ENCODE measurements at regions not wholly inside any gene's neighbourhood (a gene's known extent, or its start where the extent isn't known, plus 50 kb on each side); places are given as distances from the start of the nearest gene placed in this dataset.

DNA sequence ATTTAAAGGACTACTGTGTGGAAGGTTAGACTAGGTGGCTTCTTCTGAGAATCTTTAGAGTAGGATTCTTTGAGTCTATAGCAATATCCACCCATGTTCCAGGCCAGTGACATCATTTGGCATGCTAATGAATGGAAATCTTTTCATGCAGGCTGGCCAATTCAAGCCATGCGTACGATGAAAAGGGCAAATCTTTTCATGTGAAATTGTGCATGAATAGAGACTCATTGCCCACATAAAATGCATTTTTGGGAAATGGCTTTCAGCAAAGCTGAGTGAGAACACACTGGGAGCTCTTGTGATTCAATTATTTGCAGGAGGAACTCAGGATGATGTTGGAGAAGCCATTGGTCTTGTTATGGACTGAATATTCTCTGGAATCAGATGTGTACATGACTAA lies 324.9 kb upstream of the DAB1 start:
- DNase-seq (ENCODE audit: low read depth): no peak
- TF ChIP-seq, protein P1, sequence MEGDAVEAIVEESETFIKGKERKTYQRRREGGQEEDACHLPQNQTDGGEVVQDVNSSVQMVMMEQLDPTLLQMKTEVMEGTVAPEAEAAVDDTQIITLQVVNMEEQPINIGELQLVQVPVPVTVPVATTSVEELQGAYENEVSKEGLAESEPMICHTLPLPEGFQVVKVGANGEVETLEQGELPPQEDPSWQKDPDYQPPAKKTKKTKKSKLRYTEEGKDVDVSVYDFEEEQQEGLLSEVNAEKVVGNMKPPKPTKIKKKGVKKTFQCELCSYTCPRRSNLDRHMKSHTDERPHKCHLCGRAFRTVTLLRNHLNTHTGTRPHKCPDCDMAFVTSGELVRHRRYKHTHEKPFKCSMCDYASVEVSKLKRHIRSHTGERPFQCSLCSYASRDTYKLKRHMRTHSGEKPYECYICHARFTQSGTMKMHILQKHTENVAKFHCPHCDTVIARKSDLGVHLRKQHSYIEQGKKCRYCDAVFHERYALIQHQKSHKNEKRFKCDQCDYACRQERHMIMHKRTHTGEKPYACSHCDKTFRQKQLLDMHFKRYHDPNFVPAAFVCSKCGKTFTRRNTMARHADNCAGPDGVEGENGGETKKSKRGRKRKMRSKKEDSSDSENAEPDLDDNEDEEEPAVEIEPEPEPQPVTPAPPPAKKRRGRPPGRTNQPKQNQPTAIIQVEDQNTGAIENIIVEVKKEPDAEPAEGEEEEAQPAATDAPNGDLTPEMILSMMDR (IDR thresholded peaks at IDR 0.05; ENCODE audit: insufficient read depth, low read depth, low read length, missing control alignments): no peak
- no peak overlapping the region for H3K4me3 ChIP-seq (ENCODE audit: low read depth, low read length)

DNA sequence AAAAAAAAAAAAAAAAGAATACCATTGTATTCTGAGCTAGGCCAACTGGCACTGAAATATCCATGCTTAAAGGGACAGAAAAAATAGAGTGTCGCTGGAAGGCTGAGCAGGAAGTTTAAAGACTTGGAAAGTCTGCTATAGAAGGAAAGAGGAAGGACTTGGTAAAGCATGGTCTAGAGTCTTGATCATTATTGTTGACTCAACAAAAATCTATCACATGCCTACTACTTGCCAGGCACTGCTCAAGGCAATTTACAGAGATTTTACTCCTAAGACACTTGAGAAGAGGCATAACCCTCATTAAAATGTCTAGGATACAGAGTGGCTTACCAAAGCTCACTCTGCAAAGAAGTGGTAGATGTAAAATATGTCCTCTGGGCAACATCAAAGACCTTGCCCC lies 324.0 kb upstream of the DAB1 start:
- H3K4me3 ChIP-seq (ENCODE audit: low read depth, low read length): no peak overlapping the region
- DNase-seq (ENCODE audit: low read depth): no peak
- TF ChIP-seq, protein P1 (IDR thresholded peaks at IDR 0.05; ENCODE audit: insufficient read depth, low read depth, low read length, missing control alignments): no peak

DNA sequence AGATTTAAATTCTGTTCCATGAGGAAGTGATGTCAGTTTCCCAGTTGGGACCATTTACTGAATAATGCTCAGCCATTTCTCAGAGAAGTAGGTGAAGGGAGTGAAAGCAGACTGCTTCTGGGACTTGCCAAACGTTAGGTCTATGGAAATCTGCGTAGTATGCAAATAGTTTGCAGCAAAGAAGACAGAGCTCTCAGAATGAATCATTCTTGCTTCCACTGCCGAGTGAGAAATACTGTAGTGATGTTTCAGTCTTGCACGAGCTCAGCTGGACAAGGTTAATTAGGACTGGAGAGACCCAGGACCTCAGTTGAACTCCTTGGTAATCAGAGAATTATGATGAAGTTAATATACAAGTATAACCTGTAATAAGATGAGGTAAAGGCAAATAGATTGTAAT lies 317.7 kb upstream of the DAB1 start:
- no peak overlapping the region for H3K4me3 ChIP-seq (ENCODE audit: low read depth, low read length)
- peak; percentile 27 for DNase-seq (ENCODE audit: low read depth)
- TF ChIP-seq, protein P1 (IDR thresholded peaks at IDR 0.05; ENCODE audit: insufficient read depth, low read depth, low read length, missing control alignments): no peak

DNA sequence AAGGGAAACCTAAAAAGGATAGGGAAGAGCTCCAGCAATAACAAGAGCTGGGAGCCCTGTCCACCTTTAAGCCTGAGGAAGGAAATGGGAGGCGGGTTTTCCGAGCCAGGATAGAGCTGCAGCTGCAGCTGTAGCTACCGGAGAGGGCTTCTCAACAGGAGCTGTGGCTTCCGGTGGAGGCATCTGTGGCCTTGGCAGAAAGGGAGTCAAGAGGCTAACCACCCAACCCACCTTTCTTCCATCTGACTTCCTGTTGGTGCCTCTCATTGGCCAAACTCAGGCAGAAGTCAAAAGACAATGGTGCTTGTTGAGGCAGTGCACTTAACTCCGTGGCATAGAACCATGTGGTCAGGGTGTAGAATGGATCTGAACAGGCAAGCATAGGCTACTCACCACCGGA lies 313.1 kb upstream of the DAB1 start:
- peak; percentile 1 for DNase-seq (ENCODE audit: low read depth)
- H3K4me3 ChIP-seq (ENCODE audit: low read depth, low read length): no peak overlapping the region
- TF ChIP-seq, protein P1 (IDR thresholded peaks at IDR 0.05; ENCODE audit: insufficient read depth, low read depth, low read length, missing control alignments): no peak

DNA sequence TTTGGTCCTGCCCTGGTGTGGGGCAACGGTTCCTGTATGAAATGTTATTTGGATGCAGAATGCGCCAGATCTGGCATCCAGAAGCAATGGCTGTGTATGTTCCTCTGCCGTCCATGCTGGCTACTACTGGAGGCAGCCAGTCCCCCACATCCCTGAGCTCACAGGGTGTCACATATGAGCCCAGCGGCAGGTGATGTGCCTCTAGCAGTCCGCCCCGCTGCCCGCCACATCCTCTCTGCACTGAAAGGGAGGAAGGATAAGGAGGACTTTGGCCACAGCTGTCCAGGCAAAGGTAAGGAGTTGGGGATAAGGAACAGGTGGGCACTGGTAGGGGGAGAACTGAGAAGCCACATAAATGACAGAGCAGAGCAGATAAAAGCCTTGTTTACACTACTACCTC lies 305.3 kb upstream of the DAB1 start:
- TF ChIP-seq, protein P1 (IDR thresholded peaks at IDR 0.05; ENCODE audit: insufficient read depth, low read depth, low read length, missing control alignments): no peak
- DNase-seq (ENCODE audit: low read depth): no peak
- no peak overlapping the region for H3K4me3 ChIP-seq (ENCODE audit: low read depth, low read length)

DNA sequence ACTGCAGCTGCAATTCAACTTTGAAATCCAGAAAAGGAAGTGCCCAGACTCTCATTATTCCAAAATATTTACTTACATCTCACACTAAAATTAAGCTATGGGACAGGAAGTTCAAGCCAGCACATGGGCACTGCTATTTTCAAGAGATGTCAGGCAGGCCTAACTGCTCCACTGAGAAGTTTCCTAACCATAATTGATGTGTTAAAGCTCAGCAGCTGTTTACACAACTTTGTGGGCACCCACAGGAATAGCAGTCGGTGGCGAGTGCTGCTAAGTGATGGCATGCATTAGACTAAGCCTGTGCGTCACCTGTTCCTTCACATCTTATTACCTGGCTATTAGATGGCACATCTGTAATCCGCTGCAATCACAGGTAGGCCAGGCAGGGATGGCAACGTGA lies 303.3 kb upstream of the DAB1 start:
- H3K4me3 ChIP-seq (ENCODE audit: low read depth, low read length): no peak overlapping the region
- TF ChIP-seq, protein P1 (IDR thresholded peaks at IDR 0.05; ENCODE audit: insufficient read depth, low read depth, low read length, missing control alignments): no peak
- no peak for DNase-seq (ENCODE audit: low read depth)

DNA sequence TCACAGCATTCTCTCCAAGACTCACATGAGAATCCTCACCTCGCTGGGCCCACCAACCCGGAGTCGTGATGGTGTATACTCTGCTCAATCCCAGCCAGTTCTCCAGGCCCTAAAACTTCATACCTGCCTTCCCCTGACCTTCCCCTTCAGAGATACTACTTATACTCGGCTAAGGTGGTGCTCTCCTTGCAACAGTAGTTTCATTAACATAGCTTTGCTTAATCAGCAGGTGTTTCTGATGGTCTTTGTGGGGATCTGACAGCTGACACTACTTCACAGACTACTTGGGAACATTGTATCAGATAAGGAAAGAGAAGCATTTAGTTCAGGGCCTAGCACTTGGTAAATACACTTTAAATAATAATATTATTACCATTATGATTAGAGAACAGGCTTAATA lies 301.5 kb upstream of the DAB1 start:
- no peak overlapping the region for H3K4me3 ChIP-seq (ENCODE audit: low read depth, low read length)
- no peak for DNase-seq (ENCODE audit: low read depth)
- TF ChIP-seq, protein P1 (IDR thresholded peaks at IDR 0.05; ENCODE audit: insufficient read depth, low read depth, low read length, missing control alignments): no peak
